Activated CD4-positive, alpha-beta T cell treated with anti-CD3 and anti-CD28 coated beads, Interleukin-2, amount 50 U/mL, for 4 hours (primary cell): ENCODE measurements at regions not wholly inside any gene's neighbourhood (a gene's known extent, or its start where the extent isn't known, plus 50 kb on each side); places are given as distances from the start of the nearest gene placed in this dataset.
"Not testable (repeated sequence)": the region's sequence is repeated elsewhere in the genome, so short reads cannot be mapped to it uniquely, and the experiment has no call there.

ENCODE experiments used
- DNase-seq, 2 experiments: peaks; one replicate each; pipeline ENCODE4 v3.0.0-alpha.2; 2020

- no peak for DNase-seq
Measured at GRCh38 chr9:95573463-95573862, 56.7 kb upstream of the PTCH1 start.

GRCh38 chr9:95572381-95573151 lies 55.8 kb upstream of the PTCH1 start:
- no peak for DNase-seq

- DNase-seq, result no peak
Measured at GRCh38 chr9:95570646-95571045, 53.9 kb upstream of the PTCH1 start.

- no peak for DNase-seq
Measured at GRCh38 chr9:95570150-95570549, 53.4 kb upstream of the PTCH1 start.

GRCh38 chr9:95568735-95569134 lies 52.0 kb upstream of the PTCH1 start:
- DNase-seq, result not testable (repeated sequence)
